Hindlimb muscle (tissue), 1 donor: ENCODE measurements at regions not wholly inside any gene's neighbourhood (a gene's known extent, or its start where the extent isn't known, plus 50 kb on each side); places are given as distances from the start of the nearest gene placed in this dataset.

Source experiments
- DNase-seq: peaks from one replicate; pipeline ENCODE4 v3.0.0-alpha.2; 2013

GRCh38 chr6:91754691-91755090 lies 1167.8 kb upstream of the MAP3K7 start:
- no peak for DNase-seq

- DNase-seq: no peak
Observed at GRCh38 chr6:91751526-91751925, 1164.7 kb upstream of the MAP3K7 start.

- no peak for DNase-seq
Observed at GRCh38 chr6:91744566-91744965, 1157.7 kb upstream of the MAP3K7 start.

- no peak for DNase-seq
Observed at GRCh38 chr6:91743756-91744155, 1156.9 kb upstream of the MAP3K7 start.

GRCh38 chr6:91731939-91732338 lies 1145.1 kb upstream of the MAP3K7 start:
- no peak for DNase-seq

GRCh38 chr6:91730710-91731109 lies 1143.8 kb upstream of the MAP3K7 start:
- DNase-seq: no peak

GRCh38 chr6:91720324-91720723 lies 1133.5 kb upstream of the MAP3K7 start:
- no peak for DNase-seq

GRCh38 chr6:91719414-91719813 lies 1132.5 kb upstream of the MAP3K7 start:
- DNase-seq: no peak

- no peak for DNase-seq
Observed at GRCh38 chr6:91718198-91718597, 1131.3 kb upstream of the MAP3K7 start.

- DNase-seq: no peak
Observed at GRCh38 chr6:91717094-91717493, 1130.2 kb upstream of the MAP3K7 start.

GRCh38 chr6:91716361-91716760 lies 1129.5 kb upstream of the MAP3K7 start:
- no peak for DNase-seq

GRCh38 chr6:91715171-91715805 lies 1128.4 kb upstream of the MAP3K7 start:
- no peak for DNase-seq

GRCh38 chr6:91713911-91714310 lies 1127.0 kb upstream of the MAP3K7 start:
- DNase-seq: no peak

GRCh38 chr6:91711518-91711917 lies 1124.6 kb upstream of the MAP3K7 start:
- DNase-seq: no peak

GRCh38 chr6:91710342-91710741 lies 1123.5 kb upstream of the MAP3K7 start:
- DNase-seq: no peak

- no peak for DNase-seq
Observed at GRCh38 chr6:91708534-91708933, 1121.7 kb upstream of the MAP3K7 start.

GRCh38 chr6:91705646-91706045 lies 1118.8 kb upstream of the MAP3K7 start:
- DNase-seq: no peak

GRCh38 chr6:91704531-91704930 lies 1117.7 kb upstream of the MAP3K7 start:
- no peak for DNase-seq

GRCh38 chr6:91697010-91697695 lies 1110.3 kb upstream of the MAP3K7 start:
- no peak for DNase-seq

GRCh38 chr6:91695221-91695620 lies 1108.3 kb upstream of the MAP3K7 start:
- DNase-seq: no peak

GRCh38 chr6:91694016-91694654 lies 1107.3 kb upstream of the MAP3K7 start:
- DNase-seq: no peak

GRCh38 chr6:91691449-91691848 lies 1104.6 kb upstream of the MAP3K7 start:
- no peak for DNase-seq

- no peak for DNase-seq
Observed at GRCh38 chr6:91683240-91683639, 1096.4 kb upstream of the MAP3K7 start.

GRCh38 chr6:91681296-91681695 lies 1094.4 kb upstream of the MAP3K7 start:
- DNase-seq: no peak
